ENCODE measurements at regions not wholly inside any gene's neighbourhood (a gene's known extent, or its start where the extent isn't known, plus 50 kb on each side); places are given as distances from the start of the nearest gene placed in this dataset.
A peak's percentile ranks its signal among the peaks of the same experiment; 100 is the strongest.

GRCh38 chr7:22651534-22652243 is 75.3 kb upstream of the IL6 start:
- no peak for DNase-seq (ENCODE audit: low spot score in 2 of 2)
- Histone ChIP-seq H3K27ac (peak overlapping the region in 1 of 2 donors; percentile 1), H3K27me3 (no peaks in the 10 kb centered on the region), H3K4me1 (peaks cover 0 to 3% of the 10 kb centered on the region in 2 donors), H3K4me3 (no peak overlapping the region), H3K36me3 (no peaks in the 10 kb centered on the region), H3K9me3 (peaks cover 0 to 6% of the 10 kb centered on the region in 2 donors)
- no peak for TF ChIP-seq CTCF (IDR thresholded peaks at IDR 0.05)
- intact Hi-C loops (cut with DNase I) = no loop called here

DNA sequence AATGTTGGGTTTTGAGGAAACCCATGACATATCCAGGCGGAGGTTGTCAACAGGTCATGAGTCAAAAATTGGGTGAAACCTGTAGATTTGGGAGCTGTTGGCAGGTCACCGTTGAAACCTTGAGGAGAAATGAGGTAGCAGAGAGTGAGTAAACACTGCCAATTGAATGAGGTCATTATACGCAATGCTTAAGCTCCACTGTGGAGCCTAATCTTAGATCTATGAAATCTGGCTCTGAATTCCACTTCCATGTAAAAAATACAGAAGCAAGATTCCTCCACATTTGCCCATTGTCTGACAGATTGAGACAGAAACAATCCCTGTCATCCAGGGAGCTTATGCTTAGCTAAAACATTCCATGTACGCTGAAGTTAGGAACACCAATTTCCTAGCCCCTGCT is 76.0 kb upstream of the IL6 start:
- Histone ChIP-seq H3K27me3 (no peaks in the 10 kb centered on the region), H3K36me3 (no peaks in the 10 kb centered on the region), H3K9me3 (peaks cover 0 to 13% of the 10 kb centered on the region in 2 donors), H3K4me3 (no peak overlapping the region), H3K4me1 (peaks cover 0 to 3% of the 10 kb centered on the region in 2 donors), H3K27ac (peak overlapping the region in 1 of 2 donors; percentile 1)
- DNase-seq (ENCODE audit: low spot score in 2 of 2) = no peak
- intact Hi-C loops (cut with DNase I) = no loop called here
- TF ChIP-seq CTCF (IDR thresholded peaks at IDR 0.05) = no peak

GRCh38 chr7:22649686-22650085 is 77.3 kb upstream of the IL6 start:
- no peak for TF ChIP-seq CTCF (IDR thresholded peaks at IDR 0.05)
- no peaks in the 10 kb centered on the region for H3K36me3 ChIP-seq
- DNase-seq (ENCODE audit: low spot score in 2 of 2) = no peak
- no peaks in the 10 kb centered on the region for H3K27me3 ChIP-seq
- H3K9me3 ChIP-seq = peaks cover 9 to 26% of the 10 kb centered on the region in 2 donors
- intact Hi-C loops (cut with DNase I) = no loop called here
- no peak overlapping the region for H3K27ac ChIP-seq
- no peak overlapping the region for H3K4me3 ChIP-seq
- H3K4me1 ChIP-seq = peaks cover 0 to 3% of the 10 kb centered on the region in 2 donors

DNA sequence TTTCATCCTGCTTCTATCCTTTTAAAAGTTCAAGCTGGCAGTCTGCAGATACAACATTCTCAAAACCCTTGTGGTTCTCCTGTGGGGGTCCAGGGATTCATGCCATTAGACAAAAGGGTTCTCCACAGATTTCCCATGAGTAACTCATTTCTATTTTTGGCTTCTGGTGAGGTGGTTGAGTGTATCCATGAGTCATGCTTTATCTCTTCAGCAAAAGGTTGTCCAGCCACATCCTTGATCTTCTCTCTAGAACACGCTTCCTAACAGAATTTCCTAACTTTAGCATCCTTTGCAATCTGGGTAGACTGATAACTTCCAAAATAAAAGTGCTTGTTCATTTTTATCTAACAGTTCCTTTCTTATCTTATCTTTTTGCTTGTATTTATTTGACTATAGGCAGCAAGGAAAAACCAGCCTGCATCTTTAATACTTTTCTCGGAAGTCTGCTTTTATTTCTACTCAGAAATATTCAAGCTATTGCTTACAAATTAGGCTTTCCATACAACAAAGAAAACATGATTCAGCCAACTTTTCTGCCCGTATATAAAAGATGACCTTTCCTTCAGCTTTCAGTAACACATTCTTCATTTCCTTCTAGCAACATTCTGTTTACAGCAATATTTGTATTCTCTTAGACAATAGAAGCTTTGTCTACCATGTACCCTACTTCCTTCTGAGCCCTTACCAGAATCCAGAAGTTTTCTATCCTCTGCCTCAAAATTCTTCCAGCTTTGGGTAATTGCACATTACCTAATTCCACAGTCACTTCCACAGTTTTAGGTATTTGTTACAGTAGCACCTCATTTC is 79.3 kb upstream of the IL6 start:
- DNase-seq (ENCODE audit: low spot score in 2 of 2) = no peak
- H3K27ac ChIP-seq = no peak overlapping the region
- peaks cover 0 to 3% of the 10 kb centered on the region in 2 donors for H3K4me1 ChIP-seq
- intact Hi-C loops (cut with DNase I) = no loop called here
- H3K9me3 ChIP-seq = peaks cover 9 to 43% of the 10 kb centered on the region in 2 donors
- H3K36me3 ChIP-seq = no peaks in the 10 kb centered on the region
- TF ChIP-seq CTCF (IDR thresholded peaks at IDR 0.05) = no peak
- no peak overlapping the region for H3K4me3 ChIP-seq
- no peaks in the 10 kb centered on the region for H3K27me3 ChIP-seq

DNA sequence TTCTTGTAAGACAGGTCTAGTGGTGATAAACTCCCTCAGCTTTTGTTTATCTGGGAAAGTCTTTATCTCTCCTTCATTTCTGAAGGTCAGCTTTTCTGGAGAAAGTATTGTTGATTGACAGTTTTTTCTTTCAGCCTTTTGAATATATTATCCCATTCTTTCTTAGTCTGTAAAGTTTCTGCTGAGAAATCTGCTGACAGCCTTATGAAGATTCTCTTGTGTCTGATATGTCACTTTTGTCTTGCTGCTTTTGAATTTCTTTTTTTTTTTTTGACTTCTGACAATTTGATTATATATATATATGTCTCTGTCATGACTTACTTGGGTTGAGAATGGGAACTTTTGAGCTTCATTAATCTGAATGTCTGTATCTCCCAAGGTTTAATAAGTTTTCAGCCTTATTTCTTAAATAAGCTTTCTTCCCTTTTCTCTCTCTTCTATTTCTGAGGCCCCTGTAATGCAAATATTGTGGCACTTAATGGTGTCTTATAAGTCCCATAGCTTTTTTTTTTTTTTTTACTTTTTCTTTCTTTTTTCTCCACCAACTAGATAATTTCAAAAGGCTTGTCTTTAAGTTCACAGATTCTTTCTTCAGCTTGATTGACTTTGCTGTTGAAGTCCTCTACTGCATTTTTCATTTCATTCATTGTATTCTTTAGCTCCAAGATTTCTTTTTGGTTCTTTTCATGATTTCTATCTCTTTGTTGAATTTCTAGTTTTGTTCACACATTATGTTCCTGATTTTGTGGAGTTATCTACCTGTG is 81.4 kb upstream of the IL6 start:
- Histone ChIP-seq H3K27ac (no peak overlapping the region), H3K4me3 (no peak overlapping the region)

More for the DNA sequence above, 81.4 kb upstream of the IL6 start:
- intact Hi-C loops (cut with DNase I) = no loop called here
- no peaks in the 10 kb centered on the region for H3K36me3 ChIP-seq
- no peaks in the 10 kb centered on the region for H3K27me3 ChIP-seq
- no peak for DNase-seq (ENCODE audit: low spot score in 2 of 2)
- H3K9me3 ChIP-seq = peaks cover 9 to 57% of the 10 kb centered on the region in 2 donors
- TF ChIP-seq CTCF (IDR thresholded peaks at IDR 0.05) = no peak
- H3K4me1 ChIP-seq = no peaks in the 10 kb centered on the region
